Right lobe of liver (tissue), 6 donors: ENCODE measurements at regions not wholly inside any gene's neighbourhood (a gene's known extent, or its start where the extent isn't known, plus 50 kb on each side); places are given as distances from the start of the nearest gene placed in this dataset.
"Not testable (repeated sequence)": the region's sequence is repeated elsewhere in the genome, so short reads cannot be mapped to it uniquely, and the experiment has no call there.

Source experiments
- ATAC-seq, 4 donors: fragments of 200-7000 bp; cut with Tn5 transposase; one replicate each; pipeline ENCODE4 v1.9.1; 2020; ENCODE audit warnings: mild to moderate bottlenecking in 4 of 4, moderate library complexity in 4 of 4
- DNase-seq, 3 donors: peaks; one replicate each; pipeline ENCODE4 v3.0.0-alpha.2; 2020
- H3K27ac ChIP-seq, 3 donors: fragments of 200-600 bp; one replicate each; pipeline ENCODE4 v1.8.0; 2022
- H3K27me3 ChIP-seq, 2 donors: fragments of 200-600 bp; one replicate each; pipeline ENCODE4 v1.8.0; 2022
- H3K36me3 ChIP-seq, 4 donors: fragments of 200-600 bp; sonication (generic) in 1 of 4; one replicate each; pipeline versions ENCODE4 v1.5.1 to v1.8.0; 2017 to 2022; ENCODE audit warnings: control low read depth in 1 of 4
- H3K4me1 ChIP-seq, 4 donors: fragments of 200-600 bp; sonication (generic) in 1 of 4; one replicate each; pipeline versions ENCODE4 v1.5.1 to v1.8.0; 2017 to 2022; ENCODE audit warnings: control low read depth in 1 of 4
- H3K4me3 ChIP-seq, 3 donors: fragments of 200-600 bp; one replicate each; pipeline ENCODE4 v1.8.0; 2022
- H3K9me3 ChIP-seq, 4 donors: fragments of 200-600 bp; sonication (generic) in 1 of 4; one replicate each; pipeline versions ENCODE4 v1.5.1 to v1.8.0; 2017 to 2022; ENCODE audit warnings: control low read depth in 1 of 4
- CTCF ChIP-seq, 4 donors: fragments of 200-600 bp in 3 of 4; fragments of 450-650 bp in 1 of 4; IDR thresholded peaks; one replicate each; pipeline versions ENCODE4 v1.5.1 to v1.8.0; 2016 to 2022; ENCODE audit warnings: antibody characterized with exemption in 4 of 4, mild to moderate bottlenecking in 2 of 4
- POLR2A ChIP-seq: fragments of 450-650 bp; IDR thresholded peaks from one replicate; pipeline ENCODE4 v1.6.1; 2017; ENCODE audit warnings: antibody characterized with exemption, mild to moderate bottlenecking
- WGBS: methylation state at CpG from one replicate; pipeline ENCODE4 v1.1.6; 2018; ENCODE audit warnings: low coverage, low lambda C conversion rate; ENCODE audit not compliant: insufficient coverage; ENCODE audit errors: missing lambda C conversion rate; 5-methylcytosine and 5-hydroxymethylcytosine counted together
- intact Hi-C, 2 donors: fragments of 100-400 bp; cut with DNase I; formaldehyde crosslinking; loops; one replicate each; pipeline versions ENCODE4 v1.11.2 to v1.14.1; 2022
- donor health status: DM: no; HTN: yes; CAD: no.
- donor health status: DM: no; HTN: no; CAD: no.
- donor health status: DM: no; HTN: no; CAD: no.
- donor health status: DM: no; HTN: yes; CAD: no.
- donor health status: DM: no; HTN: yes; CAD: no.

DNA sequence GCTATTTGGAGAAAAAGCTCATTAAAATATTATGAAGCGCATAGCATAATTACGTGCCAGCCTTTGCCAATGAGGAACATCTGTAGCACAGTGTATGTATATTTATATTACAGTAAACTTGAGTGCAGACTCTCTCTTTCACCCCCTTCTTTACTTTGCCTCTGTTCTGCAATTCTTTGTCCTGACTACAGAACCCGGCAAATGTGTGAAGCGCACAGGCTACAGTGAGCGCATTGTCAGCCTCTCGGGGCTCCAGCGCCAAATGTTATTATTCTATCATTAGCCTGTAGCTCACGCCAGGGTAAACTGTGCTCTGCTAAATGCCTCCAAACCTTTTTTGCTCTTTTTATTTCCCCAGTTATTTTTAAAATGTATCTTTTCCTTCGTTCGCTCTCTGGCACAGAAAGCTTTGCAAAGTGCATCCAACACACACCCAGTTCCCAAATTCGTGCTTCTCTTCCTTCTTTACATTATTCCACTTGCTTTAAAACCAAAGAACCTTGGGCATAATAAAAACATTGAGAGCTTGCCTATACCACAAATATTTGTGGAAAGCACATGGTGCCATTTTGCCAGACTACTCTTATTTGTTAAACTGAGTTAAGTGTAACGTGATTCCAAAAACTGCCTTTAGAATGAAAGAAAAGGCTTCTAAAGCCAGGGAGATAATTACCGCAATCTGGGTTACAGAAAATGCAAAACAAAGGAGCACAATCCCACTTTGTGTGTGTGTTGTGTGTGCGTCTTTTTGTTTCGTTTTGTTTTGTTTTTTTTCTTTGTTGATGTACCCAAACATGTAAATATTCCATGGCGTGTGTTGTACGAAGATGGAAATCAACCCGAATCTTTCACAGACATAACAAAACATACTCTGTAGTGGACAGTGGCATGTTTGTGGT lies 164.1 kb upstream of the MPDZ start:
- intact Hi-C loops = no loop called here
- no peaks in the 10 kb centered on the region for H3K4me1 ChIP-seq
- no peak overlapping the region for H3K4me3 ChIP-seq
- DNase-seq (no peak), ATAC-seq (no peak)
- 71% methylated on average over 18 of the region's 18 CpGs for WGBS
- H3K9me3 ChIP-seq = no peaks in the 10 kb centered on the region
- no peaks in the 10 kb centered on the region for H3K27me3 ChIP-seq
- H3K27ac ChIP-seq = no peak overlapping the region
- no peaks in the 10 kb centered on the region for H3K36me3 ChIP-seq
- TF ChIP-seq POLR2A = no peak
- TF ChIP-seq CTCF (IDR thresholded peaks at IDR 0.05) = no peak

GRCh38 chr9:13439685-13440476 lies 160.4 kb upstream of the MPDZ start:
- H3K27me3 ChIP-seq = no peaks in the 10 kb centered on the region
- H3K9me3 ChIP-seq = no peaks in the 10 kb centered on the region
- intact Hi-C loops = loop anchor here in 1 of 2 donors (10.0 kb wide), 1 partner anchor 915 kb away; no protein-coding TSS in a partner anchor
- H3K36me3 ChIP-seq = no peaks in the 10 kb centered on the region
- no peak overlapping the region for H3K4me3 ChIP-seq
- DNase-seq = no peak
- H3K4me1 ChIP-seq = no peaks in the 10 kb centered on the region
- no peak for ATAC-seq
- no peak overlapping the region for H3K27ac ChIP-seq
- 64% methylated on average over 3 of the region's 3 CpGs for WGBS
- TF ChIP-seq POLR2A (no peak), CTCF (IDR thresholded peaks at IDR 0.05) (no peak)

DNA sequence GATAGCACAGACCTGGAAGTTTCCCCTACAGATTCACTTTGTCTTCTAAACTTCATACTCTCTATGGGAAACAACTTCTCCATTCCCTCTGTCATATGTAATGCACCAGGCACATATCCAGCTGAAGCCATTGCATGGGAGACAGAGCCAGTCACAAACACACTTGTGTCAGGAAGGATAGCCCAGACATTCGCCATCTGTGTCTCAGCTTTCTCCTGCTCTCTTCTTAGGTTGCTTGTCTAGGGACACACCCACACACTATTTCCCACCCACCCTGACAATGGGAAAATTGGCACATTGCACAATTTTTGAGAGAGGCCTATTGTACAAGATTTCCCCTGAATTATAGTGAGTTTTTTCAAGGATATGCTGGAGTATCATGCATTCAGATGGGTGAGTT lies 158.4 kb upstream of the MPDZ start:
- Histone ChIP-seq H3K27me3 (no peaks in the 10 kb centered on the region), H3K4me1 (no peaks in the 10 kb centered on the region), H3K4me3 (no peak overlapping the region), H3K27ac (no peak overlapping the region), H3K36me3 (no peaks in the 10 kb centered on the region), H3K9me3 (no peaks in the 10 kb centered on the region)
- DNase-seq (no peak), ATAC-seq (no peak)
- intact Hi-C loops = loop anchor here in 1 of 2 donors (10.0 kb wide), 1 partner anchor 917 kb away; no protein-coding TSS in a partner anchor
- no peak for TF ChIP-seq CTCF (IDR thresholded peaks at IDR 0.05)
- no peak for TF ChIP-seq POLR2A
- WGBS = 67% methylated on average over 1 of the region's 1 CpG

DNA sequence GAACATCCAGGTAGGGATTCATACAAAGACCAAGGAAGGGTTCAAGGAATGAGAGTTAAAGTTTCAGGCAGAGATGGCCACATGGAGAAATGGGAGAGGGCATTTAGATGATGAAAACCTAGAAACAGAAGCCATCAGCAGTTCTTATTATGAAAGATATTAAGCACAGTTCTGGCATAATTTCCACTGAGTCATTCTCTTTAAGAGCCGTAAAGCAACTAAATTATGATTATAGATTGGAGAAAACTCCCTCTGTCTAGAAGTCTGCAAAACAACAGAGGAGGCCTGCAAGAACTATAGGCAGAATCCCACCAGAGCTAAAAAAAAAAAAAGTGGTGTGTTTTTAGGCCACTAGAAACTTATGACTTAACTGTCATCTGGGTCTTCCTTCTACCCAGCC lies 157.1 kb upstream of the MPDZ start:
- no peaks in the 10 kb centered on the region for H3K36me3 ChIP-seq
- no peak for DNase-seq
- no peak for TF ChIP-seq CTCF (IDR thresholded peaks at IDR 0.05)
- no peak for TF ChIP-seq POLR2A
- no peaks in the 10 kb centered on the region for H3K9me3 ChIP-seq
- H3K27me3 ChIP-seq = no peaks in the 10 kb centered on the region
- 73% methylated on average over 1 of the region's 1 CpG for WGBS
- no peak overlapping the region for H3K27ac ChIP-seq
- H3K4me3 ChIP-seq = no peak overlapping the region
- ATAC-seq = no peak
- no peaks in the 10 kb centered on the region for H3K4me1 ChIP-seq
- intact Hi-C loops = loop anchor here in 1 of 2 donors (10.0 kb wide), 1 partner anchor 918 kb away; no protein-coding TSS in a partner anchor

GRCh38 chr9:13433453-13433852 lies 154.0 kb upstream of the MPDZ start:
- not testable (repeated sequence) for DNase-seq, ATAC-seq, H3K27ac ChIP-seq, H3K36me3 ChIP-seq, H3K27me3 ChIP-seq, H3K9me3 ChIP-seq, H3K4me3 ChIP-seq, H3K4me1 ChIP-seq
- 100% methylated on average over 2 of the region's 4 CpGs for WGBS
- intact Hi-C loops = loop anchor here in 1 of 2 donors (10.0 kb wide), 1 partner anchor 921 kb away; no protein-coding TSS in a partner anchor
